HEK293 (cell line): ENCODE measurements at regions not wholly inside any gene's neighbourhood (a gene's known extent, or its start where the extent isn't known, plus 50 kb on each side); places are given as distances from the start of the nearest gene placed in this dataset.

Experiments used
- CTCF ChIA-PET: fragments of 350-600 bp; formaldehyde crosslinking; extraction: SDS; loops from one replicate; lab custom pipeline; 2021; ENCODE audit warnings: antibody characterized with exemption; lab: Yijun Ruan, JAX
- POLR2A ChIA-PET: fragments of 300-600 bp; formaldehyde crosslinking; extraction: SDS; loops from one replicate; lab custom pipeline; 2020; ENCODE audit warnings: antibody characterized with exemption, inconsistent platforms; lab: Yijun Ruan, JAX
- H3K27ac ChIP-seq: fragments of 200-500 bp; sonication (Bioruptor generic); 2 replicates; pipeline ENCODE4 v1.5.1; 2014; ENCODE audit warnings: low read depth, low read length, control low read depth, inconsistent platforms; ENCODE audit errors: extremely low read depth
- H3K36me3 ChIP-seq, 2 experiments: fragments of 200-500 bp in 1 of 2; sonication (Bioruptor generic) in 1 of 2; 1 replicate in 1 of 2; 2 replicates in 1 of 2; pipeline ENCODE4 v1.5.1; 2014 to 2017; ENCODE audit warnings: inconsistent platforms in 2 of 2, low read length in 2 of 2; ENCODE audit not compliant: control insufficient read depth in 2 of 2, insufficient read depth in 1 of 2
- H3K4me1 ChIP-seq: fragments of 200-500 bp; sonication (Bioruptor generic); 2 replicates; pipeline ENCODE4 v1.5.1; 2014; ENCODE audit warnings: mild to moderate bottlenecking, low read length, inconsistent platforms; ENCODE audit not compliant: control insufficient read depth, insufficient read depth
- H3K4me3 ChIP-seq: 2 replicates; pipeline ENCODE4 v1.5.1; 2011; ENCODE audit warnings: low read depth, mild to moderate bottlenecking, control low read depth, low read length, moderate library complexity
- H3K9me3 ChIP-seq: fragments of 200-500 bp; sonication (Bioruptor generic); 2 replicates; pipeline ENCODE4 v1.5.1; 2014; ENCODE audit warnings: low read depth, low read length, inconsistent platforms; ENCODE audit not compliant: control insufficient read depth, insufficient read depth
- GLI2 ChIP-seq: fragments of 450-650 bp; formaldehyde crosslinking; IDR thresholded peaks from 2 replicates; pipeline ENCODE4; 2017; ENCODE audit warnings: missing biosample characterization, missing genetic modification characterization, low read depth, borderline replicate concordance
- KLF9 ChIP-seq: fragments of 450-650 bp; formaldehyde crosslinking; IDR thresholded peaks from 2 replicates; pipeline ENCODE4 v1.5.1; 2016; ENCODE audit warnings: missing biosample characterization, missing genetic modification characterization, low read depth
- ZBTB48 ChIP-seq: fragments of 450-650 bp; formaldehyde crosslinking; IDR thresholded peaks from 2 replicates; pipeline ENCODE4 v1.5.1; 2016; ENCODE audit warnings: missing biosample characterization, missing genetic modification characterization
- ZBTB6 ChIP-seq: fragments of 450-650 bp; formaldehyde crosslinking; IDR thresholded peaks from 2 replicates; pipeline ENCODE4 v1.5.1; 2017; ENCODE audit warnings: missing biosample characterization, missing genetic modification characterization
- ZNF10 ChIP-seq: fragments of 450-650 bp; formaldehyde crosslinking; IDR thresholded peaks from 2 replicates; pipeline ENCODE4 v1.5.1; 2017; ENCODE audit warnings: missing biosample characterization, missing genetic modification characterization
- ZNF121 ChIP-seq: fragments of 450-650 bp; formaldehyde crosslinking; IDR thresholded peaks from 2 replicates; pipeline ENCODE4 v1.5.1; 2016; ENCODE audit warnings: missing biosample characterization, missing genetic modification characterization
- ZNF302 ChIP-seq: fragments of 450-650 bp; formaldehyde crosslinking; IDR thresholded peaks from 2 replicates; pipeline ENCODE4 v1.5.1; 2016; ENCODE audit warnings: missing biosample characterization, missing genetic modification characterization, low read depth
- ZNF350 ChIP-seq: fragments of 450-650 bp; formaldehyde crosslinking; IDR thresholded peaks from 2 replicates; pipeline ENCODE4 v1.5.0; 2017; ENCODE audit warnings: missing biosample characterization, mild to moderate bottlenecking, missing genetic modification characterization
- ZNF366 ChIP-seq: fragments of 450-650 bp; formaldehyde crosslinking; conservative IDR thresholded peaks from 2 replicates; pipeline ENCODE4 v1.5.1; 2016; ENCODE audit warnings: missing biosample characterization, missing genetic modification characterization
- ZNF433 ChIP-seq: fragments of 450-650 bp; formaldehyde crosslinking; IDR thresholded peaks from 2 replicates; pipeline ENCODE4 v1.5.1; 2016; ENCODE audit warnings: missing biosample characterization, missing genetic modification characterization, low read depth
- ZNF529 ChIP-seq: fragments of 450-650 bp; formaldehyde crosslinking; IDR thresholded peaks from 2 replicates; pipeline ENCODE4 v1.5.1; 2017; ENCODE audit warnings: missing genetic modification characterization, missing biosample characterization; ENCODE audit not compliant: insufficient replicate concordance
- ZNF544 ChIP-seq: fragments of 450-650 bp; formaldehyde crosslinking; IDR thresholded peaks from 2 replicates; pipeline ENCODE4 v1.5.0; 2017; ENCODE audit warnings: missing biosample characterization, missing genetic modification characterization
- ZNF549 ChIP-seq: fragments of 450-650 bp; IDR thresholded peaks from 2 replicates; pipeline ENCODE4 v1.5.1; 2018; ENCODE audit warnings: missing biosample characterization, missing genetic modification characterization, mild to moderate bottlenecking, inconsistent platforms, moderate library complexity
- ZNF580 ChIP-seq: fragments of 450-650 bp; formaldehyde crosslinking; IDR thresholded peaks from 2 replicates; pipeline ENCODE4 v1.5.1; 2016; ENCODE audit warnings: missing biosample characterization, missing genetic modification characterization
- ZNF660 ChIP-seq: fragments of 450-650 bp; IDR thresholded peaks from 2 replicates; pipeline ENCODE4 v1.5.1; 2018; ENCODE audit warnings: missing biosample characterization, mild to moderate bottlenecking, missing genetic modification characterization
- ZNF707 ChIP-seq: fragments of 450-650 bp; formaldehyde crosslinking; IDR thresholded peaks from 2 replicates; pipeline ENCODE4 v1.5.1; 2016; ENCODE audit warnings: missing biosample characterization, missing genetic modification characterization
- ZNF777 ChIP-seq: fragments of 450-650 bp; formaldehyde crosslinking; IDR thresholded peaks from 2 replicates; pipeline ENCODE4 v1.5.1; 2017; ENCODE audit warnings: missing biosample characterization, missing genetic modification characterization, borderline replicate concordance
- ZSCAN4 ChIP-seq: fragments of 450-650 bp; formaldehyde crosslinking; IDR thresholded peaks from 2 replicates; pipeline ENCODE4 v1.5.1; 2017; ENCODE audit warnings: missing biosample characterization, missing genetic modification characterization
- TF ChIP-seq, protein P1 (sequence below): fragments of 450-650 bp; formaldehyde crosslinking; IDR thresholded peaks from 2 replicates; pipeline ENCODE4 v1.5.1; 2016; ENCODE audit warnings: missing biosample characterization, missing genetic modification characterization, borderline replicate concordance
- TF ChIP-seq, protein P2 (sequence below): fragments of 450-650 bp; formaldehyde crosslinking; IDR thresholded peaks from 2 replicates; pipeline ENCODE4 v1.5.1; 2016; ENCODE audit warnings: missing biosample characterization, missing genetic modification characterization

DNA sequence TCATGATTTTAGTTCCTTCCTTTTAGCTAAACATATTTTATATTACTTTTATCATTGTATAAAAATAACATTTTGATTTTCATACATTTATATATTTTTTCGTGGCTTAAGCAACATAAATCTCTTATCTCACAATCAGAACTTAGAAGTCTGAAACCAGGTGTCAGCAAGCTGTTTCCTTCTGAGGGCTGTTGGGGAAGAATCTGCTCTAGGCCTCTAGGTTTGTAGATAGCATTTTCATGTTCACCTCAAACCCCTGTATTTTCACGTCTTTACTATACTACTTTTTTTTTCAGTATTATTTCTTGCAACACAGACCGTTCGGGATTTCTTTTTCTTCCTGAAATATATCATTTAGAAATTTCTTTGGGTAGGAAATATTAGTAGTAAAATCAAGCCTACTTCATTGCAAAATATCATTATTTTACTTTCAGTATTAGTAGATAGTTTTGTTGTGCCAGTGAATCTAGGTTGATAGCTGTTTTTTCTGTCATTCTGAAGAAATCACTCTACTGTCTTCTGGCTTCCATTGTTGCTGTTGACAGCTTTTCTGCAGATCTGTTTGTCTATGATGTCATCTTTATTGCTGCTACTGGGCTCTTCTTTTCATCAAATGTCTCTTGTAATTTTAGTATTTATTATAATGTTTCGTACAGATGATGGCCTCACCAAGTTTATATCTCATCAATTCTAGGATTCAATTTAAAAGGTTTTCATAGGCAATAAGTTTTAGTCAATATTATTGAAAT lies 756.3 kb downstream of the VGLL3 start:
- Histone ChIP-seq H3K9me3 (no peaks in the 10 kb centered on the region), H3K4me1 (no peaks in the 10 kb centered on the region), H3K27ac (no peak overlapping the region), H3K36me3 (no peaks in the 10 kb centered on the region), H3K4me3 (no peak overlapping the region)
- CTCF ChIA-PET, result no interaction called here
- TF ChIP-seq GLI2 (no peak), ZNF544 (tag by site-specific recombination) (no peak), ZNF302 (tag by site-specific recombination) (no peak), ZNF529 (no peak), ZSCAN4 (no peak), ZNF10 (tag by site-specific recombination) (no peak), ZNF350 (no peak), ZBTB48 (tag by site-specific recombination) (no peak), ZNF433 (tag by site-specific recombination) (no peak), ZNF777 (tag by site-specific recombination) (no peak), KLF9 (tag by site-specific recombination) (no peak), ZNF121 (tag by site-specific recombination) (no peak)
- TF ChIP-seq, protein P1, sequence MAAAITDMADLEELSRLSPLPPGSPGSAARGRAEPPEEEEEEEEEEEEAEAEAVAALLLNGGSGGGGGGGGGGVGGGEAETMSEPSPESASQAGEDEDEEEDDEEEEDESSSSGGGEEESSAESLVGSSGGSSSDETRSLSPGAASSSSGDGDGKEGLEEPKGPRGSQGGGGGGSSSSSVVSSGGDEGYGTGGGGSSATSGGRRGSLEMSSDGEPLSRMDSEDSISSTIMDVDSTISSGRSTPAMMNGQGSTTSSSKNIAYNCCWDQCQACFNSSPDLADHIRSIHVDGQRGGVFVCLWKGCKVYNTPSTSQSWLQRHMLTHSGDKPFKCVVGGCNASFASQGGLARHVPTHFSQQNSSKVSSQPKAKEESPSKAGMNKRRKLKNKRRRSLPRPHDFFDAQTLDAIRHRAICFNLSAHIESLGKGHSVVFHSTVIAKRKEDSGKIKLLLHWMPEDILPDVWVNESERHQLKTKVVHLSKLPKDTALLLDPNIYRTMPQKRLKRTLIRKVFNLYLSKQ, result no peak
- POLR2A ChIA-PET, result no interaction called here

GRCh38 chr3:86230762-86231161 lies 760.2 kb downstream of the VGLL3 start:
- no peaks in the 10 kb centered on the region for H3K4me1 ChIP-seq
- POLR2A ChIA-PET, result no interaction called here
- no peak overlapping the region for H3K27ac ChIP-seq
- H3K36me3 ChIP-seq, result no peaks in the 10 kb centered on the region
- TF ChIP-seq ZBTB6 (tag by site-specific recombination) (no peak), ZNF777 (tag by site-specific recombination) (no peak), ZNF660 (no peak), ZNF366 (no peak), ZNF549 (tag by site-specific recombination) (no peak), ZNF707 (tag by site-specific recombination) (no peak), ZNF580 (tag by site-specific recombination) (no peak)
- TF ChIP-seq, protein P2, sequence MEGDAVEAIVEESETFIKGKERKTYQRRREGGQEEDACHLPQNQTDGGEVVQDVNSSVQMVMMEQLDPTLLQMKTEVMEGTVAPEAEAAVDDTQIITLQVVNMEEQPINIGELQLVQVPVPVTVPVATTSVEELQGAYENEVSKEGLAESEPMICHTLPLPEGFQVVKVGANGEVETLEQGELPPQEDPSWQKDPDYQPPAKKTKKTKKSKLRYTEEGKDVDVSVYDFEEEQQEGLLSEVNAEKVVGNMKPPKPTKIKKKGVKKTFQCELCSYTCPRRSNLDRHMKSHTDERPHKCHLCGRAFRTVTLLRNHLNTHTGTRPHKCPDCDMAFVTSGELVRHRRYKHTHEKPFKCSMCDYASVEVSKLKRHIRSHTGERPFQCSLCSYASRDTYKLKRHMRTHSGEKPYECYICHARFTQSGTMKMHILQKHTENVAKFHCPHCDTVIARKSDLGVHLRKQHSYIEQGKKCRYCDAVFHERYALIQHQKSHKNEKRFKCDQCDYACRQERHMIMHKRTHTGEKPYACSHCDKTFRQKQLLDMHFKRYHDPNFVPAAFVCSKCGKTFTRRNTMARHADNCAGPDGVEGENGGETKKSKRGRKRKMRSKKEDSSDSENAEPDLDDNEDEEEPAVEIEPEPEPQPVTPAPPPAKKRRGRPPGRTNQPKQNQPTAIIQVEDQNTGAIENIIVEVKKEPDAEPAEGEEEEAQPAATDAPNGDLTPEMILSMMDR (tag by site-specific recombination), result no peak
- H3K4me3 ChIP-seq, result no peak overlapping the region
- CTCF ChIA-PET, result no interaction called here
- H3K9me3 ChIP-seq, result no peaks in the 10 kb centered on the region
